Gastrocnemius medialis (tissue), 4 donors: ENCODE measurements at regions not wholly inside any gene's neighbourhood (a gene's known extent, or its start where the extent isn't known, plus 50 kb on each side); places are given as distances from the start of the nearest gene placed in this dataset.

Experiments used
- CTCF ChIP-seq, 5 experiments: fragments of 450-650 bp in 3 of 5; fragments of 200-600 bp in 2 of 5; sonication (generic) in 2 of 5; IDR thresholded peaks in 4 of 5; conservative IDR thresholded peaks in 1 of 5; 1 replicate in 4 of 5; 2 replicates in 1 of 5; pipeline ENCODE4 v1.5.1; 2016 to 2019; ENCODE audit warnings: antibody characterized with exemption in 5 of 5, mild to moderate bottlenecking in 3 of 5, moderate library complexity in 3 of 5
- POLR2A ChIP-seq, 2 donors: fragments of 450-650 bp; IDR thresholded peaks; one replicate each; pipeline ENCODE4 v1.6.1; 2017; ENCODE audit warnings: antibody characterized with exemption in 2 of 2, mild to moderate bottlenecking in 2 of 2, moderate library complexity in 2 of 2

- TF ChIP-seq POLR2A (IDR thresholded peaks at IDR 0.05) (no peak), CTCF (IDR thresholded peaks at IDR 0.05 in 4 of 5, conservative IDR thresholded peaks at IDR 0.05 in 1 of 5) (no peak)
Observed at GRCh38 chr1:170265234-170265633, 119.5 kb downstream of the NTMT2 start.
